Ishikawa (cell line): ENCODE measurements at regions not wholly inside any gene's neighbourhood (a gene's known extent, or its start where the extent isn't known, plus 50 kb on each side); places are given as distances from the start of the nearest gene placed in this dataset.

Experiments
- CEBPB ChIP-seq: IDR thresholded peaks from 2 replicates; pipeline ENCODE4 v1.6.1; 2012
- CREB1 ChIP-seq: IDR thresholded peaks from 2 replicates; pipeline ENCODE4 v1.6.1; 2012; ENCODE audit warnings: low read depth
- EGR1 ChIP-seq: IDR thresholded peaks from 2 replicates; pipeline ENCODE4 v1.6.1; 2012
- EP300 ChIP-seq: IDR thresholded peaks from 2 replicates; pipeline ENCODE4 v1.6.1; 2012; ENCODE audit warnings: borderline replicate concordance
- FOXM1 ChIP-seq: IDR thresholded peaks from 2 replicates; pipeline ENCODE4 v1.6.1; 2012; ENCODE audit warnings: low read depth, borderline replicate concordance
- MAX ChIP-seq: IDR thresholded peaks from 2 replicates; pipeline ENCODE4 v1.6.1; 2012
- RAD21 ChIP-seq: IDR thresholded peaks from 2 replicates; pipeline ENCODE4 v1.6.1; 2012; ENCODE audit warnings: low read depth
- REST ChIP-seq: IDR thresholded peaks from 2 replicates; pipeline ENCODE4 v1.6.1; 2012; ENCODE audit warnings: low read depth, mild to moderate bottlenecking
- TAF1 ChIP-seq: IDR thresholded peaks from 2 replicates; pipeline ENCODE4 v1.6.1; 2012; ENCODE audit warnings: low read depth, mild to moderate bottlenecking
- TCF12 ChIP-seq: IDR thresholded peaks from 2 replicates; pipeline ENCODE4 v1.6.1; 2012; ENCODE audit warnings: low read depth
- USF1 ChIP-seq: IDR thresholded peaks from 2 replicates; pipeline ENCODE4 v1.6.1; 2012
- YY1 ChIP-seq: IDR thresholded peaks from 2 replicates; pipeline ENCODE4 v1.6.1; 2012; ENCODE audit warnings: low read depth
- ZBTB7A ChIP-seq: IDR thresholded peaks from 2 replicates; pipeline ENCODE4 v1.6.1; 2012; ENCODE audit warnings: low read depth

GRCh38 chr6:111952274-111952673 is 79.0 kb upstream of the FYN start:
- no peak for TF ChIP-seq RAD21
- TF ChIP-seq CEBPB: no peak
- TF ChIP-seq EGR1: no peak
- TF ChIP-seq TAF1: no peak
- TF ChIP-seq MAX: no peak
- TF ChIP-seq REST: no peak
- TF ChIP-seq EP300: no peak
- no peak for TF ChIP-seq CREB1
- no peak for TF ChIP-seq USF1
- TF ChIP-seq TCF12: no peak
- TF ChIP-seq ZBTB7A: no peak
- no peak for TF ChIP-seq FOXM1
- TF ChIP-seq YY1: no peak
